Esophagus mucosa (tissue), 1 donor: ENCODE measurements at regions not wholly inside any gene's neighbourhood (a gene's known extent, or its start where the extent isn't known, plus 50 kb on each side); places are given as distances from the start of the nearest gene placed in this dataset.

Experiments
- ATAC-seq: fragments of 200-7000 bp; cut with Tn5 transposase; one replicate; pipeline ENCODE4 v1.9.1; 2020
- donor health status: DM: yes; HTN: yes; CAD: no.

- no peak for ATAC-seq
These were observed 450.8 kb upstream of the NAALADL2 start for GRCh38 chr3:174408310-174408709.

GRCh38 chr3:174409086-174409743 lies 449.9 kb upstream of the NAALADL2 start:
- ATAC-seq, result no peak

DNA sequence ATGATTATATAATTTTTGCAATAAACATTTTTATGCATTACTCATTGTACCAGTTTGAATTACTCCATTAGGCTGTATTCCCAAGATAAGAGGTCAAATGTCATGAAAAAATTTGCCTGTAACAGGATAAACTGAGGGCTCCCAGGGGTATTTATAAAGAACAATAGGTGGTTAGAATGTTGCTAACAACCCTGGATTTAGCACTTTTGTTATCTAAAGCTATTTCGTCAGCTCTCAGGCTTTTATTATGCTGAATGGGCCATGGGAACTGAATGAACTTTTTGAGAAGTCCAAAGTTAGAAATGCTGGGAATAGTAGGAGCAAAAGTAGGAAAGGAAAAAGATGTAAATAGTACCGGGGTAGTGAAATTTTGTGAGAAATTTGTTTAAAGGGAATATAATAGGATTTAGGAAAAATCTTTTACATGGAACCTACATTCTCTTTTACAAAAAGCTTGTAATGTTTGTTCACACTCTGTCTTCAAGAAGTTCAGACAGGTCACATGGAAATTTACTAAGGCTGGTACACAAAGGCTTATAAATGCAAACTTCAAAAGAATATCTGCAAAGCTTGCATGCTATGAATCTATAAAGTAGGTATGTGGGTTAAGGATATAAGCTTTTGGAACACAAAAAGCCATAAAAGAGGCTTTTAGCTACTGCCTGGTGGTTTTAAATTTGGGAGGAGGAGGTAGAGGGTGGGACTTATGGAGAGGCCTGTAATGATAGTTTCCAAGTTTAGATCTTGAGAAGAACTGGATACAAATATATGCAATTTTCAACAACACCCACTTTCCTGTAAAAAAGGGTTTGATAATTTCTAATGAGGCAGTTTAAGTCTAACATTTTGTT lies 445.8 kb upstream of the NAALADL2 start:
- ATAC-seq, result no peak

GRCh38 chr3:174414902-174415301 lies 444.2 kb upstream of the NAALADL2 start:
- ATAC-seq, result no peak

GRCh38 chr3:174417573-174417972 lies 441.6 kb upstream of the NAALADL2 start:
- ATAC-seq, result no peak

DNA sequence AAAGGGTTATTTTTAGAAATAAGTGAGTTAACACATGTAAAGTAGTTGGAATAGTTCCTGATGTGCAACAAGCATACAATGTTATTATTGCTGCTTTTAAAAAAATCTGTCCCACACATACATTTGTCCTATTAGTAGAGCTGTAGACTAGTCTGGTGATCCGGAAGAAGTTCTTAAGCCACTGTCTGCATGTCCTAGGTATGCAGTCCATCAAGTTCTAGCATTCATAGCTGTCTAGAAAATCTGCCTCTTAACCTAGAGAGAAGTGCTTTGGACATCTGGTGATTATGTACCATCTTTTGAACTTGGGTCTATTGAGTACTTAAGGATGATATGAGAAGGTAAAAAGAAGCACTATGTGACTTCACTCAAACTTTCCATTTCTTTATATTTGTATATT lies 439.9 kb upstream of the NAALADL2 start:
- ATAC-seq, result no peak

DNA sequence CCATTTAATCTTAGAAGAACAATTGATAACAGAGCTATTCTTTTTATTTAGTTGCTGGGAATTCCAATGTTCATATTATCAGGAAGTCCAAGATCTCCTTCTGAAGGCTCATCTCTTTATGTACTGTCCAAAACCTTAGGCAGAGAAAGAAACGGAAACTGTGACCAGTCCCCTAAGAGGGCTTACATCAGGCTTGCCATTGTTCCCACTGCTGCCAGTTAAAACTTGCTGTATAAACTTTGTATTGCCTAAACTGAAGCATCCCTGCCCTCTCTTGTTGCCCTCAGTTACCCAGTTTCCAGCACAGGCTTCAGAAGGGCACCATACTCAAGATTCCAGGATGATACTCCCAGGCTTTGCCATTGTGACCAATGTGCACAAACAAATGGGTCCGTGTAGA lies 435.2 kb upstream of the NAALADL2 start:
- no peak for ATAC-seq

- ATAC-seq, result no peak
These were observed 434.5 kb upstream of the NAALADL2 start for GRCh38 chr3:174424656-174425055.

GRCh38 chr3:174425422-174425821 lies 433.7 kb upstream of the NAALADL2 start:
- ATAC-seq, result no peak

DNA sequence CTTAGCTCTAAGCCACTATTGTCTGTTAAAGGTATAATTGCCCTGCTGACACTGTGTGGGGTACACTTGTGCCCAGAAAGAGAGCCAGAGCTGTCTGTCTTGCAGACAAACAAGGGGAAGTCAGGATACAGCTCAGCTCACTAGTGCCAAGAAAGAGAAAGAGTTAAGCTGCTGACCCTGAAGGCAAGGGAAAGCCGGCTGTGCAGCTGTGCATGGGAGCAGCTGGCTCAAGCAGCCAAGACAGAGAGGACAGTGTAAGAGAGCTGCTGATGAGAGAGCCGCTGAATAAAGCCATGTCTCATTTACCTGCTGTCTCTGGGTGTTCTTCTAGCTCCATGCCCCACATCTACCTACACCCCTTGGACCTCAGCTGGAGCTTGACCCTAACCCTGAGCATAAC lies 428.1 kb upstream of the NAALADL2 start:
- ATAC-seq, result no peak

GRCh38 chr3:174431717-174432116 lies 427.4 kb upstream of the NAALADL2 start:
- ATAC-seq, result peak; percentile 78

- ATAC-seq, result no peak
These were observed 422.8 kb upstream of the NAALADL2 start for GRCh38 chr3:174436367-174436766.

DNA sequence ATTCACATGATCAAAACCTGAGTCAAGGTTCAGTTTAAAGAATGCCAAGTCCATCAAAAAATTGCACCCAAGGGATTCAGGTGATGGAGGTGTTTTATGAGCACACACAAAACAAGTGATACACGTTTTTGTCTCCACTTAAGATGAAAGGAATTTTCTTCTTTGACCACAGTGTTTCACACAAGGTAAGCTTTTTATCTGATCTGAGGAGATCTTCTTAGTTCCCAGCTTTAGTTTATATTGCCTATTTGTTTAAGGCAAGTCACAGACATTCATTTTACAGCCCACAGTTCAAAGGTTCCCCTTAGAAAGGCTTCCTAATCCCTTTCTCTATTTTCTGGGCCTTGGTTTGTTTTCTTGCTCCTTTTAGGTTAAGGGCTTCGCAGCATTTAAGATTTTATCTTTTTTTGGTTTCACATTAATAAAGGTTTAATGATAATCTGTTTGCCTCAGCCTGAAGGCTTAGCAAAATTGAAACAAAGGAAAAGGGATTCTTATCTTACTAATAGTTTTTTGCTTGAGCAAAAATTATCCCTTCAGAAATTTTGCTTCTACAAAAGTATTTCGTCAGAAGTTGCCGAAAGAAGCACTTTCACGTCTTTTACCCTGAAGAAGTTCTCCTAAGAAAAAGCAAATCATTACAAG lies 420.5 kb upstream of the NAALADL2 start:
- ATAC-seq, result no peak

DNA sequence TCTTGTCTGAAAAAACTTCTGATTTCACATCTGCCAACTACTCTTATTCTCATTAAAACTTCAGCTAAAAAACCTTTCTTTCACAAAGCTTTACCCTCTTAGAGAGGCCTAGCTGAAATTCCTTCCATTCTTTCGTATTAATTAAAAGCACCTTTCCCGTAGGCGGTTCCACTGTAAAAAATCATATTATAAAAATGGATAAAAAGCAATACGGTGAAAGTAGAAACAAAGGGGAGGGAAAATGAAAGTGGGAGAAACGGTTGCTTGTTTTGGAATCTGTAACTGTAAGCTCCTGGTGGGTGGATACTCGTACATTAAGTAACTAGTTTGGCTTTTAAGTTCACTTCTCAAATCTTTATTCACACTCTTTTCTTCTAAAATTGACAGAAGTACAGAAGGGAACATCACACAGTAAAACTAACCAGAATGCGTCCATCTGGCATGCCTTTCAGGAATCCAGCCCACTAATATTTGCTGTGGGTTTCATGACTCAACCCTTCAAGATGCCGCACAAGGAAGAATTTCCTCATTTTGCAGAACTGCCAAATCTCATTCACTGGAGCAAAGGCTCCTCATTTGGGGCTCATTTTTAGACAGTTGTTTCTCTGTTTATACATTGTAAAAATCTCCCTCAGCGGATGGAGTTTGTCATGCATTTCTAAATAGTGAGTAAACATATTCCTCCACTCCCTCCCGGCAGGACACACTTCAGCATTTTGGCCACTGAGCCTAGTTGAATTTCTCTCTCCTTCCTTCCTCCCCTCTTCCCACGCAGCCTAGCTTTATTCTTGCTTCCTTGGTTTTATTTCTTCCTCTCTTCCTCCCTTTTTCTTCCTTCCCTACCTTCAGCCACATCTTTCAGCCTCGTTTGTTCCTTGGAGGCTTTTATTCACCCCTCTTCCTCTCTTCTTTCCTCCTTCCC lies 419.5 kb upstream of the NAALADL2 start:
- ATAC-seq, result no peak

DNA sequence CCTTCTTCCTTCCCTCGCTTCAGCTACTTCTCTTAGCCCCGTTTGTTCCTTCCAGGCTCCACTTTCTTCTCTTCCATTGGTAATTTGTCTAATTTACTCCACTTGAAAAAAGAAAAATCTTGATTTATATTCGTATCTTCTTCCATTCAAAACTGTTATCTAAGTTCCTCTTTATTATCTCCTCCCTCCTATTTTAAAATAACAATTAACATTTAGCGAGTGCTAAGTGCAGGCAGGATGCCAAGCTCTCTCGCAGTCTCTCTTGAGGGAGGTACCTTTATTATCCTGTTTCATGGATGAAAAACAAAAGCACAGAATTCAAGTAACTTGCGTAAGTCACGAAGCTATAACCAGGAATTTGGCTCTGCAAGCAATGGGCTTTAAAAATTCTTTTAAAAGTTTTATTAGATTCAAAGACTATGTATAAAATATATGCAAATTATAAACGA lies 418.9 kb upstream of the NAALADL2 start:
- ATAC-seq, result no peak

DNA sequence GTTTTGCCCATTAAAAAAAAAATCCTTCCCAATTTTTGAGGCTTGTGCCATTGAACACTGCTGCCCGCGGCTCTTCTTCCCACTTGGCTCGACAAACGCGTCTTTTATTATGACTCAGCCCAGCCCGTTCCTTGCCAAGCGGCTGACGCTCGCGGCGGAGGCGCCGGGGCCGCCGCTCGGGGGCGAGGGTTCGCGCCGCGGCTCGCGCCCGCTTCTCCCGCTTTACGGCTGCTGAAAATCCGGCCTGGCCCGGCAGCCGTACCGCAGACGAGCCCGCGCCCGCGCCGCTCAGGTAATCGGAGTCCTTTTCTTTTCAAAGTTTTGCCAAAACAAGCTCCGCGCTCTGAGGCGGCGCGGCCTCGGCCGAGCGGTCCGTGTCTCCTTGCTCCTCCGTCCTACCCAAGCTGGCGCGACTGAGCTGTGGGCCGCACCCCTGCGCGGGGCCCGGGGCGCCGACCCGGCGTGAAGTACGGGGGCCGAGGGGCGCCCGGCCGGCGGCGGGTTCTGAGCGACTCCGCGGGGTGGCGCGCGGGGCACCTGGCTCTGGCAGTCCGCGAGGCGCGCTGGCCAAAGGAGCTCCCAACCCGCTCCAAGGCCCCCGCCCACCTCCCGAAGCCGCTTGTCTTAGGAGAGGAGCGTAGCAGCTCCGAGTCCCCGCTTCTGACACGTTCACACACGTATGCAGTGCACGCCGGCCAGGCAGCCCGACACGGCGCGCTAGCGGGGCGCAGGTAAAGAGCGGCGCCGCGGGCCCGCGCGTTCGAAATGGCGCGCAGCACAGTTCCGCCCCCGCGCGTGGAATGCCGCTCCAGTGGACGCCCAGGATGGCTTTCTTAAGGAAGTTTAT lies 418.2 kb upstream of the NAALADL2 start:
- peak; percentile 92 for ATAC-seq

- ATAC-seq, result no peak
These were observed 417.4 kb upstream of the NAALADL2 start for GRCh38 chr3:174441588-174442301.

DNA sequence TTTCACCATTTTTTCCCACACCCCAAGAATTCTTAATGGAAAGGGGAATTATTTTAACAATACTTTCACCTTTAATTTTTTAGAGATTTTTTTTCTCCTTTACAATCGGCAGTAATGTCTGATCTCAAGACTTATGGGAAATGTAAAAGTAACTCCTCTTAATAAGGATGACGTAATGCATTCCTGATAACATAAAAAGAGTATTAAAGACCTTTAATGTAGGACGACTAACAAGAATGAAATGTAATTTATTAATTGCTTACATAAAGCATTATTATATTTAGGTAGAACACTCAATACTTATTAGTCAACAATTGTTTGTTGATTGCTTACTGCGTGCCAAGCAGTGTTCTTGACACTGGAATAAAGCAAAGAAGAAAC lies 416.8 kb upstream of the NAALADL2 start:
- ATAC-seq, result no peak

DNA sequence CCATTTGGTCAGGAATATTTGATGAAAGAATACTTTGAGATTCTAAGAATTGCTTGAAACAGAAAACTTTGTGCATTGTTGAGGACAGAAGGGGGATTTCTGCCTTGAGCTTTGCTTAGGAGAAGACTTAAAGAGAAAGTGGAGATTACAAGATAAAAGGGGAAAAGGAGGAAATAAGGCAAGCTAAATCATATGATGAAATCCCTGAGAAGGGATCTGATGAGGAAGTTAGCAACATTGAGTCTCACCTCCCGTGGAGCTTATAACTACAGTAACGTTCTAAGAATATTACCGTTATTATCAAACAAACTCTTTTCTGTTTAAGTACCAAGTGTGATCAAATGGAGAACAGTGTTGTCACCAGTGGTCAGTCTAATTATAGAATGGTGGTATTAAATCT lies 414.7 kb upstream of the NAALADL2 start:
- no peak for ATAC-seq

DNA sequence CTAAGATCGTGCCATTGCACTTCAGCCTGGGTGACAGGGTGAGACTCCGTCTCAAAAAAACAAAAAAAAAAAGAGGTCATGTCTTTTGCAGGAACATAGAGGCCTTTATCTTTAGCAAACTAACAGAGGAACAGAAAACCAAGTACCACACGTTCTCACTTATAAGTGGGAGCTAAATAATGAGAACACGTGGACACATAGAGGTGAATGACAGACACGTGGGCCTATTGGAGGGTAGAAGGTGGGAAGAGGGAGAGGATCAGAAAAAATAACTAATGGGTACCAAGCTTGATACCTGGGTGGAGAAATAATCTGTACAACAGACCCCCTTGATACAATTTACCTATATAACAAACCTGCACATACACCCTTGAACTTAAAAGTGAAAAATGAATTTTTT lies 401.4 kb upstream of the NAALADL2 start:
- ATAC-seq, result no peak

DNA sequence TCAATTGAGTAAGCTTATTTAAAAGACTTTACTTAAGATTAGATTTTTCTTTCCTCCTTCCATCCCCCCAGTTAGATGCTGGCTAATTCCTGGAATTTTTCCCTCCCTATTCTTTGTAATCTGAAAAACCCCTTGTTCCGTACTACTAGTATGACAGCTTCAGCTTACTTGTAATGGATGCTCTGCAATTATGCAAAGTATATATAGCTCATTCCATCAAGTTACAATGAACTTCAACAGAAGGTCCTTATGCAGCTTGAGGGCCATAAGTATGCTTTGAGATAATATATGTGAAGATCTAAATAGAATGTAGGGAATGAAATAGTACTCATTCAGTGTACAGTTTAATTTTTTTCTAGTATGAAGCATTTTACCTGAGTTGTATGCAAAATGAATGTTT lies 398.3 kb upstream of the NAALADL2 start:
- no peak for ATAC-seq
